ENCODE measurements at regions not wholly inside any gene's neighbourhood (a gene's known extent, or its start where the extent isn't known, plus 50 kb on each side); places are given as distances from the start of the nearest gene placed in this dataset.

GRCh38 chr10:10598297-10598696 lies 419.4 kb upstream of the CELF2 start:
- TF ChIP-seq, protein P1, sequence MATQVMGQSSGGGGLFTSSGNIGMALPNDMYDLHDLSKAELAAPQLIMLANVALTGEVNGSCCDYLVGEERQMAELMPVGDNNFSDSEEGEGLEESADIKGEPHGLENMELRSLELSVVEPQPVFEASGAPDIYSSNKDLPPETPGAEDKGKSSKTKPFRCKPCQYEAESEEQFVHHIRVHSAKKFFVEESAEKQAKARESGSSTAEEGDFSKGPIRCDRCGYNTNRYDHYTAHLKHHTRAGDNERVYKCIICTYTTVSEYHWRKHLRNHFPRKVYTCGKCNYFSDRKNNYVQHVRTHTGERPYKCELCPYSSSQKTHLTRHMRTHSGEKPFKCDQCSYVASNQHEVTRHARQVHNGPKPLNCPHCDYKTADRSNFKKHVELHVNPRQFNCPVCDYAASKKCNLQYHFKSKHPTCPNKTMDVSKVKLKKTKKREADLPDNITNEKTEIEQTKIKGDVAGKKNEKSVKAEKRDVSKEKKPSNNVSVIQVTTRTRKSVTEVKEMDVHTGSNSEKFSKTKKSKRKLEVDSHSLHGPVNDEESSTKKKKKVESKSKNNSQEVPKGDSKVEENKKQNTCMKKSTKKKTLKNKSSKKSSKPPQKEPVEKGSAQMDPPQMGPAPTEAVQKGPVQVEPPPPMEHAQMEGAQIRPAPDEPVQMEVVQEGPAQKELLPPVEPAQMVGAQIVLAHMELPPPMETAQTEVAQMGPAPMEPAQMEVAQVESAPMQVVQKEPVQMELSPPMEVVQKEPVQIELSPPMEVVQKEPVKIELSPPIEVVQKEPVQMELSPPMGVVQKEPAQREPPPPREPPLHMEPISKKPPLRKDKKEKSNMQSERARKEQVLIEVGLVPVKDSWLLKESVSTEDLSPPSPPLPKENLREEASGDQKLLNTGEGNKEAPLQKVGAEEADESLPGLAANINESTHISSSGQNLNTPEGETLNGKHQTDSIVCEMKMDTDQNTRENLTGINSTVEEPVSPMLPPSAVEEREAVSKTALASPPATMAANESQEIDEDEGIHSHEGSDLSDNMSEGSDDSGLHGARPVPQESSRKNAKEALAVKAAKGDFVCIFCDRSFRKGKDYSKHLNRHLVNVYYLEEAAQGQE (IDR thresholded peaks at IDR 0.05) = no peak
- no peak for TF ChIP-seq CTCF (IDR thresholded peaks at IDR 0.05; ENCODE audit: low read depth, low read length, missing input control)
- no peak for TF ChIP-seq RAD21 (IDR thresholded peaks at IDR 0.05)
- TF ChIP-seq FOXA1 (IDR thresholded peaks at IDR 0.05) = no peak
- no peak for TF ChIP-seq TAF1 (conservative IDR thresholded peaks at IDR 0.05)
- TF ChIP-seq YY1 (IDR thresholded peaks at IDR 0.05) = no peak
- no peak for TF ChIP-seq GABPA (IDR thresholded peaks at IDR 0.05 in 1 of 2, conservative IDR thresholded peaks at IDR 0.05 in 1 of 2)
